Upper lobe of left lung (tissue), 6 donors: ENCODE measurements at regions not wholly inside any gene's neighbourhood (a gene's known extent, or its start where the extent isn't known, plus 50 kb on each side); places are given as distances from the start of the nearest gene placed in this dataset.

Experiments
- ATAC-seq, 2 donors: fragments of 200-7000 bp; cut with Tn5 transposase; one replicate each; pipeline ENCODE4 v1.9.1; 2022; ENCODE audit warnings: mild to moderate bottlenecking in 2 of 2, moderate library complexity in 2 of 2; ENCODE audit not compliant: low FRiP score in 2 of 2
- DNase-seq, 2 donors: peaks; one replicate each; pipeline ENCODE4 v3.0.0-alpha.2; 2019 to 2020
- H3K27ac ChIP-seq, 4 donors: fragments of 200-600 bp; sonication (generic); one replicate each; pipeline ENCODE4 v1.5.1; 2016 to 2019
- H3K27me3 ChIP-seq, 4 donors: fragments of 200-600 bp; sonication (generic); one replicate each; pipeline ENCODE4 v1.5.1; 2017 to 2019
- H3K36me3 ChIP-seq, 4 donors: fragments of 200-600 bp; sonication (generic); one replicate each; pipeline ENCODE4 v1.5.1; 2016 to 2019
- H3K4me1 ChIP-seq, 4 donors: fragments of 200-600 bp; sonication (generic); one replicate each; pipeline ENCODE4 v1.5.1; 2018 to 2019
- H3K4me3 ChIP-seq, 4 donors: fragments of 200-600 bp; sonication (generic); one replicate each; pipeline ENCODE4 v1.5.1; 2017 to 2019; ENCODE audit warnings: mild to moderate bottlenecking in 2 of 4, moderate library complexity in 1 of 4
- H3K9me3 ChIP-seq, 4 donors: fragments of 200-600 bp; sonication (generic); one replicate each; pipeline ENCODE4 v1.5.1; 2018 to 2019
- CTCF ChIP-seq, 6 experiments: fragments of 450-650 bp in 4 of 6; fragments of 200-600 bp in 2 of 6; sonication (generic) in 2 of 6; IDR thresholded peaks; one replicate each; pipeline ENCODE4 v1.5.1; 2016 to 2019; ENCODE audit warnings: antibody characterized with exemption in 6 of 6
- EP300 ChIP-seq, 4 donors: sonication (generic); formaldehyde crosslinking; IDR thresholded peaks; one replicate each; pipeline ENCODE4 v1.5.1; 2017; ENCODE audit warnings: antibody characterized with exemption in 4 of 4, control low read depth in 2 of 4
- POLR2A ChIP-seq, 4 donors: fragments of 450-650 bp; IDR thresholded peaks; one replicate each; pipeline ENCODE4 v1.5.1; 2016 to 2017; ENCODE audit warnings: antibody characterized with exemption in 4 of 4, mild to moderate bottlenecking in 2 of 4
- POLR2AphosphoS5 ChIP-seq, 2 donors: sonication (generic); formaldehyde crosslinking; IDR thresholded peaks; one replicate each; pipeline ENCODE4 v1.5.1; 2017; ENCODE audit warnings: antibody characterized with exemption in 2 of 2
- WGBS, 2 donors: methylation state at CpG; one replicate each; pipeline ENCODE4 v1.1.5; 2017 to 2018; 5-methylcytosine and 5-hydroxymethylcytosine counted together
- donor health status: DM: no; HTN: no; CAD: no; lungs with moderate emphysema.
- donor health status: DM: no; HTN: yes; CAD: no; lungs with severe emphysema.

GRCh38 chr2:226552571-226553285, 246.9 kb downstream of the IRS1 start:
- Histone ChIP-seq H3K9me3 (no peaks in the 10 kb centered on the region), H3K36me3 (no peaks in the 10 kb centered on the region), H3K27ac (no peak overlapping the region), H3K4me3 (no peak overlapping the region), H3K4me1 (no peaks in the 10 kb centered on the region), H3K27me3 (no peaks in the 10 kb centered on the region)
- ATAC-seq (no peak), DNase-seq (no peak)
- WGBS, 2 donors = 65 to 66% methylated on average over 5 of the region's 5 CpGs
- no peak for TF ChIP-seq CTCF (IDR thresholded peaks at IDR 0.05)
- TF ChIP-seq POLR2A (IDR thresholded peaks at IDR 0.05) = no peak
- TF ChIP-seq POLR2AphosphoS5 (IDR thresholded peaks at IDR 0.05) = no peak
- no peak for TF ChIP-seq EP300 (IDR thresholded peaks at IDR 0.05)

- Histone ChIP-seq H3K9me3 (no peaks in the 10 kb centered on the region), H3K4me1 (no peaks in the 10 kb centered on the region), H3K27me3 (no peaks in the 10 kb centered on the region), H3K36me3 (no peaks in the 10 kb centered on the region), H3K4me3 (no peak overlapping the region), H3K27ac (no peak overlapping the region)
- 81 to 86% methylated on average over 3 of the region's 3 CpGs for WGBS, 2 donors
- DNase-seq = no peak
- ATAC-seq = no peak
- no peak for TF ChIP-seq EP300 (IDR thresholded peaks at IDR 0.05)
- TF ChIP-seq POLR2AphosphoS5 (IDR thresholded peaks at IDR 0.05) = no peak
- no peak for TF ChIP-seq CTCF (IDR thresholded peaks at IDR 0.05)
- TF ChIP-seq POLR2A (IDR thresholded peaks at IDR 0.05) = no peak
Measured at GRCh38 chr2:226551522-226552250, 247.9 kb downstream of the IRS1 start.

- 95 to 97% methylated on average over 7 of the region's 7 CpGs for WGBS, 2 donors
- TF ChIP-seq POLR2AphosphoS5 (IDR thresholded peaks at IDR 0.05) (no peak), EP300 (IDR thresholded peaks at IDR 0.05) (no peak), POLR2A (IDR thresholded peaks at IDR 0.05) (no peak), CTCF (IDR thresholded peaks at IDR 0.05) (no peak)
- ATAC-seq (no peak), DNase-seq (no peak)
- Histone ChIP-seq H3K36me3 (no peaks in the 10 kb centered on the region), H3K4me3 (no peak overlapping the region), H3K9me3 (no peaks in the 10 kb centered on the region), H3K27ac (no peak overlapping the region), H3K4me1 (no peaks in the 10 kb centered on the region), H3K27me3 (no peaks in the 10 kb centered on the region)
Measured at GRCh38 chr2:226550801-226551200, 248.8 kb downstream of the IRS1 start.

DNA sequence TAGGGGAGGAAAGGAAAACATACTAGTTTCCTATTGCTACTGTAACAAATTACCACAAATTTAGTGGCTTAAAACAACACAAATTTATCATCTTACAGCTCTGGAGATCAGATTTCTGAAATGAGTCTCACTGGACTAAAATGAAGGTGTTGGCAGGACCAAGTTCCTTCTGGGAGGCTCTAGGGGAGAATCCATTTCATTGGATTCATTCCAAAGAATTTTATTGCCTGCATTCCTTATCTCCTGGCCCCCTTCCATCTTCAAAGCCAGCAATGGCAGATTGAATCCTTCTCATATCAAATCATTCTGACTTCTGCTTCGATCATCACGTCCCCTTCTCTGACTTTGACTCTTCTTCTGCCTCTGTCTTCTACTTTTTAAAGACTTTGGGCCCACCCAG, 250.9 kb downstream of the IRS1 start:
- no peak for DNase-seq
- no peak for ATAC-seq

More for the DNA sequence above, 250.9 kb downstream of the IRS1 start:
- Histone ChIP-seq H3K36me3 (no peaks in the 10 kb centered on the region), H3K27me3 (no peaks in the 10 kb centered on the region), H3K4me3 (no peak overlapping the region), H3K4me1 (no peaks in the 10 kb centered on the region), H3K9me3 (no peaks in the 10 kb centered on the region), H3K27ac (no peak overlapping the region)
- TF ChIP-seq POLR2A (IDR thresholded peaks at IDR 0.05) (no peak), POLR2AphosphoS5 (IDR thresholded peaks at IDR 0.05) (no peak), EP300 (IDR thresholded peaks at IDR 0.05) (no peak), CTCF (IDR thresholded peaks at IDR 0.05) (no peak)
- 82 to 83% methylated on average over 2 of the region's 2 CpGs for WGBS, 2 donors
